ENCODE measurements at regions not wholly inside any gene's neighbourhood (a gene's known extent, or its start where the extent isn't known, plus 50 kb on each side); places are given as distances from the start of the nearest gene placed in this dataset.

DNA sequence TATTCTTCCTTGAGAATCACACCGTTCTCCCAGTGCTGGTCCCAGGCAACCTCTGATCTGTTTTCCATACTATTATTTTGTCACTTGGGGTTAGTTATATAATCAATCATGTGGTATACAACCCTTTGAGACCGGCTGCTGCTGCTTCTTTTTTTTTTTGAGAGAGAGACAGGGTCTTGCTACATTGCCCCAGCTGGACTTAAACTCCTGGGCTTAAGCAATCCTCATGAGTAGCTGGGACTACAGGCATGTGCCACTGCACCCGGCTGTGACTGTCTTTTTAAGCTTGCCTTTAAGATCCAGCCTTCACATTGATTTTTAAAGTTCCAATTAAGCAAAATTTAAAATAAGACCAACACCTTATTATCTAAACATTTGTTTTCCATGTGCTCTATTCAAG lies 86.7 kb upstream of the EXOC1L start:
- TF ChIP-seq, protein P1, sequence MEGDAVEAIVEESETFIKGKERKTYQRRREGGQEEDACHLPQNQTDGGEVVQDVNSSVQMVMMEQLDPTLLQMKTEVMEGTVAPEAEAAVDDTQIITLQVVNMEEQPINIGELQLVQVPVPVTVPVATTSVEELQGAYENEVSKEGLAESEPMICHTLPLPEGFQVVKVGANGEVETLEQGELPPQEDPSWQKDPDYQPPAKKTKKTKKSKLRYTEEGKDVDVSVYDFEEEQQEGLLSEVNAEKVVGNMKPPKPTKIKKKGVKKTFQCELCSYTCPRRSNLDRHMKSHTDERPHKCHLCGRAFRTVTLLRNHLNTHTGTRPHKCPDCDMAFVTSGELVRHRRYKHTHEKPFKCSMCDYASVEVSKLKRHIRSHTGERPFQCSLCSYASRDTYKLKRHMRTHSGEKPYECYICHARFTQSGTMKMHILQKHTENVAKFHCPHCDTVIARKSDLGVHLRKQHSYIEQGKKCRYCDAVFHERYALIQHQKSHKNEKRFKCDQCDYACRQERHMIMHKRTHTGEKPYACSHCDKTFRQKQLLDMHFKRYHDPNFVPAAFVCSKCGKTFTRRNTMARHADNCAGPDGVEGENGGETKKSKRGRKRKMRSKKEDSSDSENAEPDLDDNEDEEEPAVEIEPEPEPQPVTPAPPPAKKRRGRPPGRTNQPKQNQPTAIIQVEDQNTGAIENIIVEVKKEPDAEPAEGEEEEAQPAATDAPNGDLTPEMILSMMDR (IDR thresholded peaks at IDR 0.05; ENCODE audit: insufficient read depth, low read depth, low read length): no peak
- no peak for TF ChIP-seq EZH2 (IDR thresholded peaks at IDR 0.05; ENCODE audit: insufficient read depth, low read length)
